Mammary epithelial cell (primary cell): ENCODE measurements at regions not wholly inside any gene's neighbourhood (a gene's known extent, or its start where the extent isn't known, plus 50 kb on each side); places are given as distances from the start of the nearest gene placed in this dataset.

Experiments
- CTCF ChIP-seq, 2 donors: IDR thresholded peaks in 1 of 2; conservative IDR thresholded peaks in 1 of 2; 2 replicates each; pipeline ENCODE4 v1.5.1; 2011 to 2012; ENCODE audit warnings: inconsistent platforms in 2 of 2, low read length in 2 of 2, mild to moderate bottlenecking in 2 of 2, control low read depth in 1 of 2, low read depth in 1 of 2; ENCODE audit not compliant: insufficient read depth in 1 of 2; ENCODE audit errors: extremely low read depth in 1 of 2
- EZH2 ChIP-seq: IDR thresholded peaks from 2 replicates; pipeline ENCODE4 v1.6.1; 2012; ENCODE audit warnings: low read length, inconsistent platforms, borderline replicate concordance

- TF ChIP-seq CTCF (conservative IDR thresholded peaks at IDR 0.05 in 1 of 2, IDR thresholded peaks at IDR 0.05 in 1 of 2; ENCODE audit: extremely low read depth in 1 of 2, insufficient read depth in 1 of 2, low read depth in 1 of 2, low read length in 2 of 2) (no peak), EZH2 (no peak)
Observed at GRCh38 chr20:9918348-9918747, 79.5 kb upstream of the PAK5 start.
